SK-N-SH treated with all-trans-retinoic acid at 6 μM for 48 hours (cell line): ENCODE measurements at regions not wholly inside any gene's neighbourhood (a gene's known extent, or its start where the extent isn't known, plus 50 kb on each side); places are given as distances from the start of the nearest gene placed in this dataset.

ENCODE experiments used
- ATAC-seq: fragments of 200-7000 bp; cut with Tn5 transposase; 3 replicates; pipeline ENCODE4 v1.9.1; 2020; ENCODE audit warnings: mild to moderate bottlenecking, moderate library complexity
- ARNTL ChIP-seq: fragments of 450-650 bp; formaldehyde crosslinking; IDR thresholded peaks from 2 replicates; pipeline ENCODE4 v1.5.0; 2020; ENCODE audit warnings: low read depth, mild to moderate bottlenecking, moderate library complexity, borderline replicate concordance
- BACH2 ChIP-seq: fragments of 250-450 bp; sonication (Bioruptor Pico); IDR thresholded peaks from 2 replicates; pipeline ENCODE4 v1.9.0; 2021; ENCODE audit warnings: mild to moderate bottlenecking, borderline replicate concordance
- ESRRG ChIP-seq: fragments of 250-450 bp; sonication (Bioruptor Pico); IDR thresholded peaks from 2 replicates; pipeline ENCODE4 v1.6.1; 2021; ENCODE audit warnings: mild to moderate bottlenecking
- GLIS3 ChIP-seq: fragments of 250-450 bp; sonication (Bioruptor Pico); IDR thresholded peaks from 2 replicates; pipeline ENCODE4 v1.5.0; 2020; ENCODE audit warnings: mild to moderate bottlenecking, moderate library complexity
- ISL1 ChIP-seq: fragments of 250-450 bp; sonication (Bioruptor Pico); IDR thresholded peaks from 2 replicates; pipeline ENCODE4 v2.1.2; 2022; ENCODE audit warnings: mild to moderate bottlenecking, moderate library complexity
- OSR1 ChIP-seq: fragments of 250-450 bp; sonication (Bioruptor Pico); IDR thresholded peaks from 2 replicates; pipeline ENCODE4 v1.8.0; 2022; ENCODE audit warnings: moderate library complexity, mild to moderate bottlenecking, inconsistent platforms
- PATZ1 ChIP-seq: fragments of 250-450 bp; sonication (Bioruptor Pico); IDR thresholded peaks from 2 replicates; pipeline ENCODE4 v1.8.0; 2020; ENCODE audit warnings: mild to moderate bottlenecking, moderate library complexity, borderline replicate concordance
- PPARA ChIP-seq: fragments of 250-450 bp; sonication (Bioruptor Pico); IDR thresholded peaks from 2 replicates; pipeline ENCODE4 v1.5.0; 2020; ENCODE audit warnings: mild to moderate bottlenecking, borderline replicate concordance
- RARB ChIP-seq: fragments of 250-450 bp; sonication (Bioruptor Pico); IDR thresholded peaks from 2 replicates; pipeline ENCODE4 v1.8.0; 2021; ENCODE audit warnings: mild to moderate bottlenecking, moderate library complexity
- SNAI2 ChIP-seq: fragments of 250-450 bp; sonication (Bioruptor Pico); IDR thresholded peaks from 2 replicates; pipeline ENCODE4 v1.5.0; 2020; ENCODE audit warnings: mild to moderate bottlenecking, moderate library complexity
- TCF4 ChIP-seq: fragments of 250-450 bp; sonication (Bioruptor Pico); IDR thresholded peaks from 2 replicates; pipeline ENCODE4 v1.8.0; 2021; ENCODE audit warnings: mild to moderate bottlenecking, moderate library complexity, borderline replicate concordance
- TOX ChIP-seq: fragments of 250-450 bp; sonication (Bioruptor Pico); IDR thresholded peaks from 2 replicates; pipeline ENCODE4 v1.8.0; 2021; ENCODE audit warnings: mild to moderate bottlenecking, moderate library complexity, borderline replicate concordance
- ZC3H10 ChIP-seq: fragments of 250-450 bp; sonication (Bioruptor Pico); IDR thresholded peaks from 2 replicates; pipeline ENCODE4 v1.5.1; 2021; ENCODE audit warnings: mild to moderate bottlenecking, moderate library complexity
- ZFP3 ChIP-seq: fragments of 250-450 bp; sonication (Bioruptor Pico); IDR thresholded peaks from 2 replicates; pipeline ENCODE4 v1.5.0; 2020; ENCODE audit warnings: mild to moderate bottlenecking, moderate library complexity
- ZFP30 ChIP-seq: fragments of 450-650 bp; formaldehyde crosslinking; IDR thresholded peaks from 2 replicates; pipeline ENCODE4 v1.5.0; 2022; ENCODE audit warnings: mild to moderate bottlenecking, moderate library complexity
- ZNF565 ChIP-seq: fragments of 450-650 bp; formaldehyde crosslinking; conservative IDR thresholded peaks from 2 replicates; pipeline ENCODE4 v1.5.0; 2020; ENCODE audit warnings: low read depth, mild to moderate bottlenecking, moderate library complexity
- ZNF8 ChIP-seq: fragments of 450-650 bp; formaldehyde crosslinking; IDR thresholded peaks from 2 replicates; pipeline ENCODE4 v1.5.0; 2020; ENCODE audit warnings: mild to moderate bottlenecking, moderate library complexity
- TF ChIP-seq, protein P1 (sequence below): fragments of 250-450 bp; sonication (Bioruptor Pico); IDR thresholded peaks from 2 replicates; pipeline ENCODE4 v1.5.1; 2021; ENCODE audit warnings: mild to moderate bottlenecking, moderate library complexity
- TF ChIP-seq, protein P2 (sequence below): fragments of 250-450 bp; sonication (Bioruptor Pico); IDR thresholded peaks from 2 replicates; pipeline ENCODE4 v1.5.1; 2020; ENCODE audit warnings: low read depth, mild to moderate bottlenecking, moderate library complexity

GRCh38 chr13:31896427-31896826 lies 135.1 kb upstream of the FRY start:
- TF ChIP-seq PPARA = no peak
- TF ChIP-seq GLIS3 (CRISPR knock-in tag) = no peak
- no peak for TF ChIP-seq OSR1 (CRISPR knock-in tag)
- TF ChIP-seq TCF4 (CRISPR knock-in tag) = no peak
- no peak for TF ChIP-seq ESRRG (CRISPR knock-in tag)
- no peak for ATAC-seq

- no peak for TF ChIP-seq OSR1 (CRISPR knock-in tag)
- TF ChIP-seq ESRRG (CRISPR knock-in tag) = no peak
- no peak for TF ChIP-seq ZNF8 (CRISPR knock-in tag)
- TF ChIP-seq, protein P1, sequence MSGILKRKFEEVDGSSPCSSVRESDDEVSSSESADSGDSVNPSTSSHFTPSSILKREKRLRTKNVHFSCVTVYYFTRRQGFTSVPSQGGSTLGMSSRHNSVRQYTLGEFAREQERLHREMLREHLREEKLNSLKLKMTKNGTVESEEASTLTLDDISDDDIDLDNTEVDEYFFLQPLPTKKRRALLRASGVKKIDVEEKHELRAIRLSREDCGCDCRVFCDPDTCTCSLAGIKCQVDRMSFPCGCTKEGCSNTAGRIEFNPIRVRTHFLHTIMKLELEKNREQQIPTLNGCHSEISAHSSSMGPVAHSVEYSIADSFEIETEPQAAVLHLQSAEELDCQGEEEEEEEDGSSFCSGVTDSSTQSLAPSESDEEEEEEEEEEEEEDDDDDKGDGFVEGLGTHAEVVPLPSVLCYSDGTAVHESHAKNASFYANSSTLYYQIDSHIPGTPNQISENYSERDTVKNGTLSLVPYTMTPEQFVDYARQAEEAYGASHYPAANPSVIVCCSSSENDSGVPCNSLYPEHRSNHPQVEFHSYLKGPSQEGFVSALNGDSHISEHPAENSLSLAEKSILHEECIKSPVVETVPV (CRISPR knock-in tag) = no peak
- no peak for TF ChIP-seq TOX (CRISPR knock-in tag)
- no peak for TF ChIP-seq TCF4 (CRISPR knock-in tag)
- no peak for TF ChIP-seq PATZ1 (CRISPR knock-in tag)
- TF ChIP-seq ARNTL (CRISPR knock-in tag) = no peak
- ATAC-seq = no peak
Measured at GRCh38 chr13:31898378-31899071, 133.0 kb upstream of the FRY start.

GRCh38 chr13:31901985-31902384 lies 129.6 kb upstream of the FRY start:
- ATAC-seq = no peak
- no peak for TF ChIP-seq ISL1 (CRISPR knock-in tag)
- no peak for TF ChIP-seq RARB (CRISPR knock-in tag)
- no peak for TF ChIP-seq OSR1 (CRISPR knock-in tag)
- TF ChIP-seq GLIS3 (CRISPR knock-in tag) = no peak
- no peak for TF ChIP-seq TOX (CRISPR knock-in tag)
- no peak for TF ChIP-seq ZFP30
- TF ChIP-seq ARNTL (CRISPR knock-in tag) = no peak
- no peak for TF ChIP-seq ZNF565 (CRISPR knock-in tag)
- TF ChIP-seq SNAI2 (CRISPR knock-in tag) = no peak

DNA sequence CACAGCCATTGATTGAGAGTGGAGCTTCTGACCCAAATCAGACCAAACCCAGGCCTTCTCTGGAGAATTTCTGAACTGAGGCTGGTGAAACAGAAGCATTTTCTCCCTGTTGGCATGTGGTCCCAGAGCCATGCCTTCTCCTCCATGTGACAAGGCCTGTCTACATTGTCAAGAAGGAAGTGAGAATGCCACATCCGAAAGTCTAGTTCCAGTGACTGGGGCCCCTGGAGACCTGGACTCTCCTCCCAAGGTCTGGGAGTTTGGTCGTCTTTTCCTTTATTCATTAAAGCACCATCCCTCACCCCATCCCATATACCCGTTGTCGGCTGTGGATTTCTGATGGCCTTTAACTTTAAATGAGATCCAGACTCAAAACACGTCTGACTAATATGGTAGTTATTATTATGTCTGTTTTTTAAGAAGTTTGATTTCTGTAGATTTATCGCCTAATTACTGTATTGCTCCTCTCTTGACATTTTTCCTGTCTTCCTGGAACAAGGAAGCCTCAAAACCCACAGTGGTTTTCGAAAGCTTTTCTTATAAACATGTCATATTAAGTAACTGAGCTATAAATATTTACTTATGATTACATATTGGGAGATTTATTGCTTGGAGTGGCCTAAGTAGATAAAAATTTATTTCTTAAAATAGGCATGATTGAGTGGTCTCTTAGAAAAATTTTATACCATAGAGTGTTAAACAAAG lies 128.3 kb upstream of the FRY start:
- no peak for ATAC-seq
- no peak for TF ChIP-seq RARB (CRISPR knock-in tag)
- TF ChIP-seq ZNF565 (CRISPR knock-in tag) = no peak
- TF ChIP-seq, protein P2, sequence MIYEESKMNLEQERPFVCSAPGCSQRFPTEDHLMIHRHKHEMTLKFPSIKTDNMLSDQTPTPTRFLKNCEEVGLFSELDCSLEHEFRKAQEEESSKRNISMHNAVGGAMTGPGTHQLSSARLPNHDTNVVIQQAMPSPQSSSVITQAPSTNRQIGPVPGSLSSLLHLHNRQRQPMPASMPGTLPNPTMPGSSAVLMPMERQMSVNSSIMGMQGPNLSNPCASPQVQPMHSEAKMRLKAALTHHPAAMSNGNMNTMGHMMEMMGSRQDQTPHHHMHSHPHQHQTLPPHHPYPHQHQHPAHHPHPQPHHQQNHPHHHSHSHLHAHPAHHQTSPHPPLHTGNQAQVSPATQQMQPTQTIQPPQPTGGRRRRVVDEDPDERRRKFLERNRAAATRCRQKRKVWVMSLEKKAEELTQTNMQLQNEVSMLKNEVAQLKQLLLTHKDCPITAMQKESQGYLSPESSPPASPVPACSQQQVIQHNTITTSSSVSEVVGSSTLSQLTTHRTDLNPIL = no peak
- no peak for TF ChIP-seq BACH2 (CRISPR knock-in tag)
- no peak for TF ChIP-seq TCF4 (CRISPR knock-in tag)
- TF ChIP-seq ESRRG (CRISPR knock-in tag) = no peak
- TF ChIP-seq TOX (CRISPR knock-in tag) = no peak
- TF ChIP-seq OSR1 (CRISPR knock-in tag) = no peak

GRCh38 chr13:31904941-31905824 lies 126.4 kb upstream of the FRY start:
- ATAC-seq = no peak
- TF ChIP-seq BACH2 (CRISPR knock-in tag) (no peak), ZNF565 (CRISPR knock-in tag) (no peak), ZC3H10 (CRISPR knock-in tag) (no peak), ZFP3 (CRISPR knock-in tag) (no peak)
